ENCODE measurements at regions not wholly inside any gene's neighbourhood (a gene's known extent, or its start where the extent isn't known, plus 50 kb on each side); places are given as distances from the start of the nearest gene placed in this dataset.

GRCh38 chrX:7269589-7269988 lies 121.6 kb upstream of the PUDP start:
- no CpG with 5 or more reads among the region's 5 CpGs for WGBS (ENCODE audit: extremely low coverage, insufficient read length, low lambda C conversion rate)
- no peak for TF ChIP-seq CTCF (conservative IDR thresholded peaks at IDR 0.05)

More at GRCh38 chrX:7269589-7269988, 121.6 kb upstream of the PUDP start:
- H3K27ac ChIP-seq (ENCODE audit: insufficient read length, low read depth, low read length) = no peak overlapping the region
- no peak overlapping the region for H3K4ac ChIP-seq (ENCODE audit: low read depth, low read length)
- no peaks in the 10 kb centered on the region for H3K79me1 ChIP-seq (ENCODE audit: insufficient read depth, low read depth, low read length, poor library complexity, severe bottlenecking)
- no peaks in the 10 kb centered on the region for H3K79me2 ChIP-seq (ENCODE audit: insufficient read depth, low read length)
- no peak for DNase-seq
- no peak overlapping the region for H2BK12ac ChIP-seq (ENCODE audit: insufficient read length, low read depth, low read length)
- no peak overlapping the region for H4K91ac ChIP-seq (ENCODE audit: insufficient read length, low read depth, low read length)
- no peak overlapping the region for H3K14ac ChIP-seq (ENCODE audit: insufficient read depth, low read length)
- no peak overlapping the region for H2AFZ ChIP-seq (ENCODE audit: low read length)
- H3K23ac ChIP-seq (ENCODE audit: insufficient read length, low read depth, low read length) = no peak overlapping the region
- no peak overlapping the region for H2BK20ac ChIP-seq (ENCODE audit: low read depth, low read length, poor library complexity, severe bottlenecking)
- H2BK15ac ChIP-seq (ENCODE audit: low read depth, low read length) = no peak overlapping the region
- no peaks in the 10 kb centered on the region for H3K9me3 ChIP-seq (ENCODE audit: control insufficient read depth, low read depth, low read length)
- H3K18ac ChIP-seq (ENCODE audit: insufficient read length, low read depth, low read length) = no peak overlapping the region
- H3K23me2 ChIP-seq (ENCODE audit: insufficient read length, low read depth, low read length, poor library complexity, severe bottlenecking) = no peaks in the 10 kb centered on the region
- H3K27me3 ChIP-seq (ENCODE audit: insufficient read depth, low read length) = no peaks in the 10 kb centered on the region
- Mint-ChIP-seq H3K4me3 (no peak overlapping the region), H3K27me3 (ENCODE audit: low read depth) (peaks cover 2% of the 10 kb centered on the region; the same call in 1 of the 2 replicates), H3K36me3 (ENCODE audit: insufficient read depth in 1 of 3, low read depth in 3 of 3) (no peaks in the 10 kb centered on the region), H3K27ac (no peak overlapping the region), H3K4me1 (no peaks in the 10 kb centered on the region), H3K9me3 (no peaks in the 10 kb centered on the region)
- no peak overlapping the region for H3K56ac ChIP-seq (ENCODE audit: insufficient read length, low read depth, low read length)
- no peak overlapping the region for H2BK5ac ChIP-seq (ENCODE audit: insufficient read length, low read length)
- no peak overlapping the region for H3K4me2 ChIP-seq (ENCODE audit: insufficient read depth, insufficient read length, low read length)
- H3K4me1 ChIP-seq (ENCODE audit: insufficient read depth, low read length) = no peaks in the 10 kb centered on the region
- no peak overlapping the region for H4K5ac ChIP-seq (ENCODE audit: insufficient read length, low read depth, low read length)
- no peaks in the 10 kb centered on the region for H4K20me1 ChIP-seq (ENCODE audit: control insufficient read depth, insufficient read depth, insufficient read length)
- H3K9ac ChIP-seq (ENCODE audit: extremely low read depth, insufficient read length, low read length) = no peak overlapping the region
- no peak overlapping the region for H3T11ph ChIP-seq (ENCODE audit: low read length)
- H4K8ac ChIP-seq (replicated peaks; ENCODE audit: insufficient read length, low read depth, low read length) = no peak overlapping the region
- no peak overlapping the region for H2AK5ac ChIP-seq (ENCODE audit: insufficient read length, low read length)
- H2BK120ac ChIP-seq (ENCODE audit: low read depth, low read length, poor library complexity, severe bottlenecking) = no peak overlapping the region

All from H9 (cell line).